A549 (cell line): ENCODE measurements at regions not wholly inside any gene's neighbourhood (a gene's known extent, or its start where the extent isn't known, plus 50 kb on each side); places are given as distances from the start of the nearest gene placed in this dataset.

ENCODE experiments used
- CBX2 ChIP-seq: fragments of 200-600 bp; sonication (generic); IDR thresholded peaks from 2 replicates; pipeline ENCODE4 v1.6.1; 2016; ENCODE audit warnings: low read depth, mild to moderate bottlenecking, borderline replicate concordance
- CEBPB ChIP-seq, 2 experiments: fragments of >200 bp in 1 of 2; sonication (Bioruptor Twin) in 1 of 2; formaldehyde crosslinking in 1 of 2; IDR thresholded peaks; 2 replicates each; pipeline ENCODE4 v1.6.1; 2012 to 2016
- CHD2 ChIP-seq: fragments of 150-350 bp; IDR thresholded peaks from 2 replicates; pipeline ENCODE4 v1.6.1; 2014; ENCODE audit warnings: low read length; ENCODE audit not compliant: partially characterized antibody
- CTCF ChIP-seq: fragments of >200 bp; sonication (Bioruptor Twin); formaldehyde crosslinking; IDR thresholded peaks from 3 replicates; pipeline ENCODE4 v1.5.1; 2016
- MAX ChIP-seq: IDR thresholded peaks from 2 replicates; pipeline ENCODE4 v1.6.1; 2012
- MAZ ChIP-seq: fragments of 150-350 bp; IDR thresholded peaks from 2 replicates; pipeline ENCODE4 v1.6.1; 2014; ENCODE audit warnings: antibody characterized with exemption, low read depth, low read length, borderline replicate concordance
- NPAS2 ChIP-seq: fragments of 250-450 bp; sonication (Bioruptor Pico); IDR thresholded peaks from 2 replicates; pipeline ENCODE4 v1.8.0; 2022; ENCODE audit warnings: mild to moderate bottlenecking, moderate library complexity, borderline replicate concordance
- POLR2A ChIP-seq: IDR thresholded peaks from 2 replicates; pipeline ENCODE4 v1.6.1; 2012; ENCODE audit warnings: mild to moderate bottlenecking, low read length
- RARB ChIP-seq: fragments of 250-450 bp; sonication (Bioruptor Pico); IDR thresholded peaks from 2 replicates; pipeline ENCODE4 v1.8.0; 2021; ENCODE audit warnings: mild to moderate bottlenecking, moderate library complexity
- RCOR1 ChIP-seq: fragments of 150-350 bp; IDR thresholded peaks from 2 replicates; pipeline ENCODE4 v1.6.1; 2014; ENCODE audit warnings: antibody characterized with exemption, low read length, low read depth
- RFX5 ChIP-seq: fragments of 450-650 bp; IDR thresholded peaks from 2 replicates; pipeline ENCODE4 v1.7.1; 2014; ENCODE audit warnings: antibody characterized with exemption, mild to moderate bottlenecking, moderate library complexity
- SMC3 ChIP-seq: fragments of >200 bp; sonication (Bioruptor Twin); formaldehyde crosslinking; IDR thresholded peaks from 3 replicates; pipeline ENCODE4 v1.6.1; 2018; ENCODE audit warnings: inconsistent platforms
- TF ChIP-seq, protein P1 (sequence below): IDR thresholded peaks from 2 replicates; pipeline ENCODE4 v1.6.1; 2012; ENCODE audit warnings: low read depth, borderline replicate concordance

GRCh38 chr10:3000048-3000447 is 67.3 kb upstream of the PFKP start:
- TF ChIP-seq CEBPB (IDR thresholded peaks at IDR 0.05) (no peak), CTCF (no peak), CBX2 (no peak), MAX (no peak), RCOR1 (no peak), CHD2 (no peak), RARB (no peak), POLR2A (no peak), MAZ (no peak), RFX5 (no peak), NPAS2 (CRISPR knock-in tag) (no peak), SMC3 (no peak)
- TF ChIP-seq, protein P1, sequence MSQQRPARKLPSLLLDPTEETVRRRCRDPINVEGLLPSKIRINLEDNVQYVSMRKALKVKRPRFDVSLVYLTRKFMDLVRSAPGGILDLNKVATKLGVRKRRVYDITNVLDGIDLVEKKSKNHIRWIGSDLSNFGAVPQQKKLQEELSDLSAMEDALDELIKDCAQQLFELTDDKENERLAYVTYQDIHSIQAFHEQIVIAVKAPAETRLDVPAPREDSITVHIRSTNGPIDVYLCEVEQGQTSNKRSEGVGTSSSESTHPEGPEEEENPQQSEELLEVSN, result no peak
